OCI-LY1 (cell line): ENCODE measurements at regions not wholly inside any gene's neighbourhood (a gene's known extent, or its start where the extent isn't known, plus 50 kb on each side); places are given as distances from the start of the nearest gene placed in this dataset.

Experiments
- H2AFZ ChIP-seq: fragments of 200-600 bp; sonication (generic), shearing (Covaris generic); 2 replicates; pipeline ENCODE4 v1.6.0; 2014; ENCODE audit warnings: antibody characterized with exemption, mild to moderate bottlenecking, low read length
- H3F3A ChIP-seq: fragments of 200-600 bp; sonication (generic), shearing (Covaris generic); 2 replicates; pipeline ENCODE4 v1.6.0; 2014; ENCODE audit warnings: mild to moderate bottlenecking, antibody characterized with exemption, low read length, moderate library complexity; ENCODE audit not compliant: insufficient read depth
- H3K27ac ChIP-seq: fragments of 200-600 bp; sonication (generic); 2 replicates; pipeline ENCODE4 v1.5.1; 2014; ENCODE audit warnings: low read length, mixed run types, mild to moderate bottlenecking, low read depth; ENCODE audit not compliant: poor library complexity, severe bottlenecking
- H3K27me3 ChIP-seq: fragments of 200-600 bp; sonication (generic); 2 replicates; pipeline ENCODE4 v1.6.0; 2014; ENCODE audit warnings: antibody characterized with exemption, mild to moderate bottlenecking, low read length, moderate library complexity; ENCODE audit not compliant: insufficient read depth
- H3K36me3 ChIP-seq: fragments of 200-600 bp; sonication (generic); 2 replicates; pipeline ENCODE4 v1.6.1; 2014; ENCODE audit warnings: mild to moderate bottlenecking, antibody characterized with exemption, low read length, moderate library complexity, mixed read lengths; ENCODE audit not compliant: insufficient read depth
- H3K4me1 ChIP-seq: fragments of 200-600 bp; sonication (generic); 2 replicates; pipeline ENCODE4 v1.5.1; 2014; ENCODE audit warnings: mild to moderate bottlenecking, low read length, moderate library complexity; ENCODE audit not compliant: insufficient read depth, severe bottlenecking
- H3K4me2 ChIP-seq: fragments of 200-600 bp; sonication (generic), shearing (Covaris generic); 2 replicates; pipeline ENCODE4 v1.6.1; 2014; ENCODE audit warnings: low read length
- H3K4me3 ChIP-seq: fragments of 200-600 bp; sonication (generic); 2 replicates; pipeline ENCODE4 v1.5.1; 2014; ENCODE audit warnings: low read length, low read depth, mild to moderate bottlenecking, mixed read lengths; ENCODE audit not compliant: poor library complexity, severe bottlenecking
- H3K79me2 ChIP-seq: fragments of 200-600 bp; shearing (Covaris generic); 2 replicates; pipeline ENCODE4 v1.6.1; 2016; ENCODE audit warnings: mixed run types, low read length, mixed read lengths; ENCODE audit not compliant: insufficient read depth
- H3K9ac ChIP-seq: fragments of 200-600 bp; sonication (generic), shearing (Covaris generic); 2 replicates; pipeline ENCODE4 v1.6.1; 2014; ENCODE audit warnings: mild to moderate bottlenecking, low read length, mixed read lengths
- H3K9me2 ChIP-seq: fragments of 200-600 bp; sonication (generic), shearing (Covaris generic); 2 replicates; pipeline ENCODE4 v1.6.1; 2014; ENCODE audit warnings: low read depth, mild to moderate bottlenecking, low read length, mixed read lengths
- H3K9me3 ChIP-seq: fragments of 200-600 bp; shearing (Covaris generic); 2 replicates; pipeline ENCODE4 v1.6.1; 2014; ENCODE audit warnings: low read length, mixed read lengths
- H4K20me1 ChIP-seq: fragments of 200-600 bp; sonication (generic), shearing (Covaris generic); 2 replicates; pipeline ENCODE4 v1.6.0; 2016; ENCODE audit warnings: mild to moderate bottlenecking, low read length; ENCODE audit not compliant: insufficient read depth
- CTCF ChIP-seq: fragments of 200-600 bp; sonication (generic), shearing (Covaris generic); IDR thresholded peaks from 2 replicates; pipeline ENCODE4 v1.5.1; 2017; ENCODE audit warnings: mild to moderate bottlenecking, antibody characterized with exemption, low read length, moderate library complexity, mixed read lengths
- EZH2 ChIP-seq: fragments of 200-600 bp; sonication (generic), shearing (Covaris generic); IDR thresholded peaks from 2 replicates; pipeline ENCODE4 v1.8.0; 2017; ENCODE audit warnings: borderline replicate concordance, mixed run types, mild to moderate bottlenecking, antibody characterized with exemption, low read length, moderate library complexity, mixed read lengths

GRCh38 chr3:171960159-171960558, 79.2 kb upstream of the FNDC3B start:
- TF ChIP-seq EZH2 (no peak), CTCF (no peak)
- Histone ChIP-seq H3K9ac (no peak overlapping the region), H3K4me3 (no peak overlapping the region), H3F3A (no peaks in the 10 kb centered on the region), H3K27ac (no peak overlapping the region), H3K79me2 (no peaks in the 10 kb centered on the region), H2AFZ (no peak overlapping the region), H3K36me3 (no peaks in the 10 kb centered on the region), H4K20me1 (no peaks in the 10 kb centered on the region), H3K9me3 (no peaks in the 10 kb centered on the region), H3K4me2 (no peak overlapping the region), H3K4me1 (no peaks in the 10 kb centered on the region), H3K27me3 (no peaks in the 10 kb centered on the region), H3K9me2 (no peaks in the 10 kb centered on the region)

GRCh38 chr3:171962137-171962720, 77.1 kb upstream of the FNDC3B start:
- TF ChIP-seq CTCF: no peak
- TF ChIP-seq EZH2: no peak
- no peak overlapping the region for H3K4me2 ChIP-seq

GRCh38 chr3:171963546-171963945, 75.8 kb upstream of the FNDC3B start:
- Histone ChIP-seq H3K79me2 (no peaks in the 10 kb centered on the region), H4K20me1 (no peaks in the 10 kb centered on the region), H3K4me1 (no peaks in the 10 kb centered on the region), H3K4me2 (no peak overlapping the region), H3K27me3 (no peaks in the 10 kb centered on the region), H2AFZ (no peak overlapping the region), H3F3A (no peaks in the 10 kb centered on the region), H3K36me3 (no peaks in the 10 kb centered on the region), H3K27ac (no peak overlapping the region), H3K9ac (no peak overlapping the region), H3K9me2 (no peaks in the 10 kb centered on the region), H3K4me3 (no peak overlapping the region), H3K9me3 (no peaks in the 10 kb centered on the region)
- TF ChIP-seq EZH2: no peak
- TF ChIP-seq CTCF: no peak

More at GRCh38 chr3:171962137-171962720, 77.1 kb upstream of the FNDC3B start:
- Histone ChIP-seq H3K4me3 (no peak overlapping the region), H3K4me1 (no peaks in the 10 kb centered on the region), H3K27ac (no peak overlapping the region), H3K9me2 (no peaks in the 10 kb centered on the region), H3K79me2 (no peaks in the 10 kb centered on the region), H3K9me3 (no peaks in the 10 kb centered on the region), H3K27me3 (no peaks in the 10 kb centered on the region), H2AFZ (no peak overlapping the region), H4K20me1 (no peaks in the 10 kb centered on the region), H3K9ac (no peak overlapping the region), H3K36me3 (no peaks in the 10 kb centered on the region), H3F3A (no peaks in the 10 kb centered on the region)
